GM23338 (cell line): ENCODE measurements at regions not wholly inside any gene's neighbourhood (a gene's known extent, or its start where the extent isn't known, plus 50 kb on each side); places are given as distances from the start of the nearest gene placed in this dataset.

Experiments
- ATAC-seq: fragments of 200-7000 bp; cut with Tn5 transposase; 3 replicates; pipeline ENCODE4 v1.9.1; 2020
- DNase-seq: peaks from one replicate; pipeline ENCODE4 v3.0.0-alpha.2; 2015; ENCODE audit warnings: low spot score
- H2AFZ ChIP-seq: fragments of 200-600 bp; sonication (generic); 2 replicates; pipeline ENCODE4 v1.8.0; 2016; ENCODE audit warnings: antibody characterized with exemption, mild to moderate bottlenecking, moderate library complexity
- H3F3A ChIP-seq: fragments of 200-600 bp; sonication (generic); replicated peaks from 2 replicates; pipeline ENCODE4 v1.8.0; 2017; ENCODE audit warnings: antibody characterized with exemption, mixed run types, low read depth
- H3K27ac ChIP-seq: fragments of 200-600 bp; sonication (generic); 2 replicates; pipeline ENCODE4 v1.6.1; 2016; ENCODE audit warnings: low read depth
- H3K27me3 ChIP-seq: fragments of 200-600 bp; sonication (generic); 2 replicates; pipeline ENCODE4 v1.8.0; 2016; ENCODE audit warnings: mild to moderate bottlenecking, mixed run types, moderate library complexity; ENCODE audit not compliant: insufficient read depth
- H3K36me3 ChIP-seq: fragments of 200-600 bp; sonication (generic); 2 replicates; pipeline ENCODE4 v1.8.0; 2016; ENCODE audit warnings: mild to moderate bottlenecking; ENCODE audit not compliant: insufficient read depth
- H3K4me1 ChIP-seq: fragments of 200-600 bp; sonication (generic); 2 replicates; pipeline ENCODE4 v1.8.0; 2016; ENCODE audit warnings: mild to moderate bottlenecking, moderate library complexity; ENCODE audit not compliant: insufficient read depth
- H3K4me2 ChIP-seq: fragments of 200-600 bp; sonication (generic); 2 replicates; pipeline ENCODE4 v1.7.1; 2017; ENCODE audit warnings: mixed run types
- H3K4me3 ChIP-seq: fragments of 200-600 bp; sonication (generic); 2 replicates; pipeline ENCODE4 v1.6.1; 2016; ENCODE audit warnings: mixed run types
- H3K79me2 ChIP-seq: fragments of 200-600 bp; sonication (generic); replicated peaks from 2 replicates; pipeline ENCODE4 v1.8.0; 2017; ENCODE audit warnings: mild to moderate bottlenecking; ENCODE audit not compliant: insufficient read depth
- H3K9me2 ChIP-seq: fragments of 200-600 bp; sonication (generic); 2 replicates; pipeline ENCODE4 v1.8.0; 2017; ENCODE audit not compliant: insufficient read depth
- H4K20me1 ChIP-seq: fragments of 200-600 bp; sonication (generic); replicated peaks from 2 replicates; pipeline ENCODE4 v1.8.0; 2017; ENCODE audit warnings: mild to moderate bottlenecking; ENCODE audit not compliant: insufficient read depth
- H3K27ac Mint-ChIP-seq: 2 replicates; pipeline ENCODE4 v1.8.0; 2020; ENCODE audit warnings: inconsistent platforms, mild to moderate bottlenecking, moderate library complexity, mixed read lengths
- H3K27me3 Mint-ChIP-seq: 3 replicates; pipeline ENCODE4 v1.8.0; 2022; ENCODE audit warnings: low read depth, mild to moderate bottlenecking, moderate library complexity, mixed read lengths, inconsistent platforms; ENCODE audit not compliant: insufficient read depth, poor library complexity
- H3K36me3 Mint-ChIP-seq: 3 replicates; pipeline ENCODE4 v1.8.0; 2021; ENCODE audit warnings: low read depth, mild to moderate bottlenecking, inconsistent platforms, moderate library complexity, mixed read lengths
- H3K4me1 Mint-ChIP-seq: 3 replicates; pipeline ENCODE4 v1.8.0; 2020; ENCODE audit warnings: mild to moderate bottlenecking, inconsistent platforms, mixed read lengths
- H3K4me3 Mint-ChIP-seq: 3 replicates; pipeline ENCODE4 v1.8.0; 2021; ENCODE audit warnings: moderate library complexity, mild to moderate bottlenecking, inconsistent platforms, mixed read lengths
- H3K9me3 Mint-ChIP-seq: 3 replicates; pipeline ENCODE4 v1.8.0; 2020; ENCODE audit warnings: moderate library complexity, mild to moderate bottlenecking, inconsistent platforms, mixed read lengths
- CREB1 ChIP-seq: fragments of 250-450 bp; sonication (Bioruptor Pico); IDR thresholded peaks from 2 replicates; pipeline ENCODE4 v1.5.0; 2020; ENCODE audit warnings: low read depth, mild to moderate bottlenecking, moderate library complexity
- CTCF ChIP-seq, 2 experiments: fragments of 200-600 bp in 1 of 2; sonication (generic) in 1 of 2; conservative IDR thresholded peaks; 2 replicates each; pipeline versions ENCODE4 v1.5.1 to v1.6.1; 2016 to 2017; ENCODE audit warnings: antibody characterized with exemption in 2 of 2, low read depth in 2 of 2, mild to moderate bottlenecking in 2 of 2, moderate library complexity in 1 of 2
- ETS1 ChIP-seq: IDR thresholded peaks from 2 replicates; pipeline ENCODE4 v1.6.1; 2016; ENCODE audit warnings: antibody characterized with exemption
- EZH2 ChIP-seq: fragments of 200-600 bp; sonication (generic); IDR thresholded peaks from one replicate; pipeline ENCODE4 v1.8.0; 2017; ENCODE audit warnings: antibody characterized with exemption, mild to moderate bottlenecking, low read depth; ENCODE audit not compliant: unreplicated experiment
- EZH2phosphoT487 ChIP-seq: fragments of 200-600 bp; sonication (generic); IDR thresholded peaks from one replicate; pipeline ENCODE4 v1.8.1; 2018; ENCODE audit warnings: antibody characterized with exemption; ENCODE audit not compliant: unreplicated experiment
- POLR2AphosphoS5 ChIP-seq: IDR thresholded peaks from 2 replicates; pipeline ENCODE4 v1.6.1; 2016; ENCODE audit warnings: antibody characterized with exemption, low read depth
- REST ChIP-seq: IDR thresholded peaks from one replicate; pipeline ENCODE4 v1.6.1; 2018; ENCODE audit warnings: antibody characterized with exemption; ENCODE audit not compliant: unreplicated experiment
- STAT1 ChIP-seq: IDR thresholded peaks from one replicate; pipeline ENCODE4 v1.6.1; 2016; ENCODE audit warnings: antibody characterized with exemption; ENCODE audit not compliant: unreplicated experiment
- ZNF331 ChIP-seq: fragments of 250-450 bp; sonication (Bioruptor Pico); IDR thresholded peaks from 2 replicates; pipeline ENCODE4 v1.5.0; 2020; ENCODE audit warnings: low read depth, mild to moderate bottlenecking, moderate library complexity

GRCh38 chr14:99026471-99026870 lies 245.5 kb downstream of the BCL11B start:
- peaks cover 3% of the 10 kb centered on the region; the same call in 1 of the 3 replicates for H3K9me3 Mint-ChIP-seq
- H3K4me1 Mint-ChIP-seq: no peaks in the 10 kb centered on the region
- no peak overlapping the region for H3K4me3 Mint-ChIP-seq
- peaks cover 7% of the 10 kb centered on the region for H3K9me2 ChIP-seq
- TF ChIP-seq EZH2phosphoT487: no peak
- TF ChIP-seq CREB1: 0 out of 2 replicates have a peak, but pooled peaks have one; percentile 38
- no peak for TF ChIP-seq EZH2
- TF ChIP-seq POLR2AphosphoS5: no peak
- no peak for TF ChIP-seq CTCF (conservative IDR thresholded peaks at IDR 0.05; ENCODE audit: low read depth in 2 of 2)
- no peaks in the 10 kb centered on the region for H4K20me1 ChIP-seq
- no peaks in the 10 kb centered on the region for H3K79me2 ChIP-seq
- H3K4me1 ChIP-seq: no peaks in the 10 kb centered on the region
- H3K4me3 ChIP-seq: no peak overlapping the region
- DNase-seq (no peak), ATAC-seq (no peak)
- no peaks in the 10 kb centered on the region for H3F3A ChIP-seq
- peak overlapping the region; percentile 47; the same call in 1 of the 2 replicates for H2AFZ ChIP-seq
- H3K27ac ChIP-seq: no peak overlapping the region
- no peaks in the 10 kb centered on the region for H3K36me3 ChIP-seq
- H3K4me2 ChIP-seq: no peak overlapping the region
- H3K27me3 ChIP-seq: no peaks in the 10 kb centered on the region
- peaks cover 6% of the 10 kb centered on the region for H3K27me3 Mint-ChIP-seq
- peaks cover 7% of the 10 kb centered on the region; the same call in 2 of the 3 replicates for H3K36me3 Mint-ChIP-seq
- H3K27ac Mint-ChIP-seq: no peak overlapping the region

GRCh38 chr14:99028041-99028440 lies 244.0 kb downstream of the BCL11B start:
- Histone ChIP-seq H3K79me2 (no peaks in the 10 kb centered on the region), H2AFZ (no peak overlapping the region), H3K9me2 (peaks cover 7% of the 10 kb centered on the region; the same call in 1 of the 2 replicates), H3K36me3 (no peaks in the 10 kb centered on the region), H4K20me1 (no peaks in the 10 kb centered on the region), H3K4me3 (no peak overlapping the region), H3F3A (no peaks in the 10 kb centered on the region), H3K4me1 (no peaks in the 10 kb centered on the region), H3K27ac (no peak overlapping the region), H3K4me2 (no peak overlapping the region), H3K27me3 (no peaks in the 10 kb centered on the region)
- peaks cover 12% of the 10 kb centered on the region for H3K9me3 Mint-ChIP-seq
- no peaks in the 10 kb centered on the region for H3K4me1 Mint-ChIP-seq
- no peak overlapping the region for H3K27ac Mint-ChIP-seq
- DNase-seq (no peak), ATAC-seq (no peak)
- H3K36me3 Mint-ChIP-seq: peaks cover 7% of the 10 kb centered on the region
- TF ChIP-seq CTCF (conservative IDR thresholded peaks at IDR 0.05; ENCODE audit: low read depth in 2 of 2) (peak in 1 of 2 experiments; percentile 13; a peak in 1 of 4 replicates), EZH2phosphoT487 (no peak)
- H3K4me3 Mint-ChIP-seq: no peak overlapping the region
- peaks cover 6% of the 10 kb centered on the region for H3K27me3 Mint-ChIP-seq

- Histone ChIP-seq H3K4me3 (no peak overlapping the region), H3K79me2 (no peaks in the 10 kb centered on the region), H2AFZ (no peak overlapping the region), H3K9me2 (peaks cover 7% of the 10 kb centered on the region; the same call in 1 of the 2 replicates), H3K27me3 (no peaks in the 10 kb centered on the region), H3K36me3 (no peaks in the 10 kb centered on the region), H3K4me1 (no peaks in the 10 kb centered on the region), H4K20me1 (no peaks in the 10 kb centered on the region), H3K27ac (no peak overlapping the region), H3K4me2 (no peak overlapping the region), H3F3A (no peaks in the 10 kb centered on the region)
- Mint-ChIP-seq H3K4me1 (no peaks in the 10 kb centered on the region), H3K27ac (no peak overlapping the region), H3K9me3 (peaks cover 14% of the 10 kb centered on the region), H3K4me3 (no peak overlapping the region), H3K36me3 (peaks cover 7% of the 10 kb centered on the region), H3K27me3 (peaks cover 7% of the 10 kb centered on the region)
- DNase-seq: no peak
- no peak for ATAC-seq
- TF ChIP-seq ZNF331 (CRISPR knock-in tag) (no peak), STAT1 (no peak), REST (no peak), ETS1 (no peak), CREB1 (no peak)
Observed at GRCh38 chr14:99028521-99028920, 243.5 kb downstream of the BCL11B start.
